ENCODE measurements at regions not wholly inside any gene's neighbourhood (a gene's known extent, or its start where the extent isn't known, plus 50 kb on each side); places are given as distances from the start of the nearest gene placed in this dataset.

- Histone ChIP-seq H3K36me3 (ENCODE audit: control insufficient read depth in 4 of 4, insufficient read depth in 3 of 4, low read depth in 1 of 4, low read length in 3 of 4) (no peaks in the 10 kb centered on the region), H3K9ac (ENCODE audit: low read depth in 1 of 2, low read length in 2 of 2) (no peak overlapping the region), H3K27me3 (ENCODE audit: control insufficient read depth in 4 of 4, insufficient read depth in 4 of 4, low read length in 3 of 4) (peaks cover 0 to 3% (median 0%) of the 10 kb centered on the region in 4 donors), H3K27ac (ENCODE audit: low read depth in 1 of 2, low read length in 2 of 2) (no peak overlapping the region), H3K4me1 (ENCODE audit: control insufficient read depth in 4 of 4, insufficient read depth in 4 of 4, low read length in 3 of 4) (no peaks in the 10 kb centered on the region), H3K4me3 (ENCODE audit: low read depth in 1 of 3, low read length in 3 of 3) (no peak overlapping the region), H3K9me3 (ENCODE audit: control insufficient read depth in 4 of 4, low read length in 3 of 4) (no peaks in the 10 kb centered on the region)
- DNase-seq (ENCODE audit: low spot score): no peak
- WGBS: 68% methylated on average over 3 of the region's 3 CpGs
- no peak for TF ChIP-seq HNF4A (conservative IDR thresholded peaks at IDR 0.05)
- TF ChIP-seq CTCF (IDR thresholded peaks at IDR 0.05; ENCODE audit: low read depth, low read length, missing input control): no peak
- TF ChIP-seq ATF3 (IDR thresholded peaks at IDR 0.05): no peak
- no peak for TF ChIP-seq YY1 (IDR thresholded peaks at IDR 0.05)
- TF ChIP-seq GABPA (IDR thresholded peaks at IDR 0.05 in 1 of 2, conservative IDR thresholded peaks at IDR 0.05 in 1 of 2): no peak
- TF ChIP-seq RAD21 (IDR thresholded peaks at IDR 0.05): no peak
- no peak for TF ChIP-seq REST (IDR thresholded peaks at IDR 0.05)
- no peak for TF ChIP-seq RXRA (IDR thresholded peaks at IDR 0.05)
- no peak for TF ChIP-seq TAF1 (conservative IDR thresholded peaks at IDR 0.05)
- TF ChIP-seq JUND (IDR thresholded peaks at IDR 0.05): no peak
- no peak for TF ChIP-seq SP1 (IDR thresholded peaks at IDR 0.05)
Measured at GRCh38 chr11:98289617-98290263, 731.0 kb upstream of the CNTN5 start.

- no peak for DNase-seq (ENCODE audit: low spot score)
- Histone ChIP-seq H3K36me3 (ENCODE audit: control insufficient read depth in 4 of 4, insufficient read depth in 3 of 4, low read depth in 1 of 4, low read length in 3 of 4) (no peaks in the 10 kb centered on the region), H3K4me1 (ENCODE audit: control insufficient read depth in 4 of 4, insufficient read depth in 4 of 4, low read length in 3 of 4) (no peaks in the 10 kb centered on the region), H3K9me3 (ENCODE audit: control insufficient read depth in 4 of 4, low read length in 3 of 4) (no peaks in the 10 kb centered on the region), H3K27ac (ENCODE audit: low read depth in 1 of 2, low read length in 2 of 2) (no peak overlapping the region), H3K27me3 (ENCODE audit: control insufficient read depth in 4 of 4, insufficient read depth in 4 of 4, low read length in 3 of 4) (no peaks in the 10 kb centered on the region), H3K9ac (ENCODE audit: low read depth in 1 of 2, low read length in 2 of 2) (no peak overlapping the region), H3K4me3 (ENCODE audit: low read depth in 1 of 3, low read length in 3 of 3) (no peak overlapping the region)
- no peak for TF ChIP-seq FOXA1 (IDR thresholded peaks at IDR 0.05)
- TF ChIP-seq JUND (IDR thresholded peaks at IDR 0.05): no peak
- no peak for TF ChIP-seq FOXA2 (IDR thresholded peaks at IDR 0.05)
- TF ChIP-seq ATF3 (IDR thresholded peaks at IDR 0.05): no peak
- TF ChIP-seq RXRA (IDR thresholded peaks at IDR 0.05): no peak
- TF ChIP-seq RAD21 (IDR thresholded peaks at IDR 0.05): no peak
- no peak for TF ChIP-seq HNF4G (IDR thresholded peaks at IDR 0.05)
- TF ChIP-seq, protein P1, sequence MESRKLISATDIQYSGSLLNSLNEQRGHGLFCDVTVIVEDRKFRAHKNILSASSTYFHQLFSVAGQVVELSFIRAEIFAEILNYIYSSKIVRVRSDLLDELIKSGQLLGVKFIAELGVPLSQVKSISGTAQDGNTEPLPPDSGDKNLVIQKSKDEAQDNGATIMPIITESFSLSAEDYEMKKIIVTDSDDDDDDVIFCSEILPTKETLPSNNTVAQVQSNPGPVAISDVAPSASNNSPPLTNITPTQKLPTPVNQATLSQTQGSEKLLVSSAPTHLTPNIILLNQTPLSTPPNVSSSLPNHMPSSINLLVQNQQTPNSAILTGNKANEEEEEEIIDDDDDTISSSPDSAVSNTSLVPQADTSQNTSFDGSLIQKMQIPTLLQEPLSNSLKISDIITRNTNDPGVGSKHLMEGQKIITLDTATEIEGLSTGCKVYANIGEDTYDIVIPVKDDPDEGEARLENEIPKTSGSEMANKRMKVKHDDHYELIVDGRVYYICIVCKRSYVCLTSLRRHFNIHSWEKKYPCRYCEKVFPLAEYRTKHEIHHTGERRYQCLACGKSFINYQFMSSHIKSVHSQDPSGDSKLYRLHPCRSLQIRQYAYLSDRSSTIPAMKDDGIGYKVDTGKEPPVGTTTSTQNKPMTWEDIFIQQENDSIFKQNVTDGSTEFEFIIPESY (IDR thresholded peaks at IDR 0.05): no peak
- TF ChIP-seq REST (IDR thresholded peaks at IDR 0.05): no peak
- TF ChIP-seq TAF1 (conservative IDR thresholded peaks at IDR 0.05): no peak
- no peak for TF ChIP-seq YY1 (IDR thresholded peaks at IDR 0.05)
- TF ChIP-seq MAX (IDR thresholded peaks at IDR 0.05): no peak
- no peak for TF ChIP-seq EGR1 (IDR thresholded peaks at IDR 0.05; ENCODE audit: low read depth in 2 of 2)
- no peak for TF ChIP-seq GABPA (IDR thresholded peaks at IDR 0.05 in 1 of 2, conservative IDR thresholded peaks at IDR 0.05 in 1 of 2)
- TF ChIP-seq NR2F2 (IDR thresholded peaks at IDR 0.05): no peak
- 69% methylated on average over 4 of the region's 4 CpGs for WGBS
Measured at GRCh38 chr11:98296091-98296880, 724.5 kb upstream of the CNTN5 start.
